NCI-H1417 treated with DMSO at 0.1 percent for 48 hours (cell line): ENCODE measurements at regions not wholly inside any gene's neighbourhood (a gene's known extent, or its start where the extent isn't known, plus 50 kb on each side); places are given as distances from the start of the nearest gene placed in this dataset.
"Not testable (repeated sequence)": the region's sequence is repeated elsewhere in the genome, so short reads cannot be mapped to it uniquely, and the experiment has no call there.

ENCODE experiments used
- DNase-seq: peaks from one replicate; lab custom pipeline; 2025; lab: John Stamatoyannopoulos, UW

- DNase-seq = no peak
Measured at GRCh38 chr7:137110091-137110509, 233.4 kb downstream of the PTN start.

- not testable (repeated sequence) for DNase-seq
Measured at GRCh38 chr7:137107802-137108201, 235.7 kb downstream of the PTN start.

GRCh38 chr7:137103526-137103925, 235.1 kb downstream of the CHRM2 start:
- not testable (repeated sequence) for DNase-seq

- DNase-seq = no peak
Measured at GRCh38 chr7:137097111-137097510, 228.7 kb downstream of the CHRM2 start.

GRCh38 chr7:137096607-137097006, 228.2 kb downstream of the CHRM2 start:
- DNase-seq = no peak

GRCh38 chr7:137093198-137093597, 224.7 kb downstream of the CHRM2 start:
- no peak for DNase-seq

GRCh38 chr7:137091396-137091795, 222.9 kb downstream of the CHRM2 start:
- DNase-seq = no peak

GRCh38 chr7:137086896-137087295, 218.4 kb downstream of the CHRM2 start:
- DNase-seq = no peak

GRCh38 chr7:137084607-137085380, 216.3 kb downstream of the CHRM2 start:
- DNase-seq = no peak

- no peak for DNase-seq
Measured at GRCh38 chr7:137082391-137082790, 213.9 kb downstream of the CHRM2 start.

GRCh38 chr7:137081321-137082093, 213.1 kb downstream of the CHRM2 start:
- DNase-seq = no peak

GRCh38 chr7:137080516-137081203, 212.2 kb downstream of the CHRM2 start:
- no peak for DNase-seq

GRCh38 chr7:137078781-137079180, 210.3 kb downstream of the CHRM2 start:
- DNase-seq = no peak

- DNase-seq = no peak
Measured at GRCh38 chr7:137074391-137075030, 206.1 kb downstream of the CHRM2 start.

GRCh38 chr7:137073571-137074325, 205.3 kb downstream of the CHRM2 start:
- no peak for DNase-seq
